ENCODE measurements at regions not wholly inside any gene's neighbourhood (a gene's known extent, or its start where the extent isn't known, plus 50 kb on each side); places are given as distances from the start of the nearest gene placed in this dataset.

- H3K4me3 ChIP-seq (ENCODE audit: low read depth, low read length) = no peak overlapping the region
- no peak for DNase-seq (ENCODE audit: low read depth)
- TF ChIP-seq MYC (IDR thresholded peaks at IDR 0.05; ENCODE audit: low read depth, low read length) = no peak
- TF ChIP-seq MAX (IDR thresholded peaks at IDR 0.05; ENCODE audit: low read depth, low read length) = no peak
- TF ChIP-seq POLR2A (IDR thresholded peaks at IDR 0.05; ENCODE audit: extremely low read depth, insufficient read length) = no peak
- TF ChIP-seq CTCF (IDR thresholded peaks at IDR 0.05; ENCODE audit: low read depth, low read length) = no peak
These were observed 156.0 kb downstream of the RBFOX3 start for GRCh38 chr17:79454826-79455225.

- DNase-seq (ENCODE audit: low read depth) = no peak
- TF ChIP-seq MAX (IDR thresholded peaks at IDR 0.05; ENCODE audit: low read depth, low read length) (no peak), POLR2A (IDR thresholded peaks at IDR 0.05; ENCODE audit: extremely low read depth, insufficient read length) (no peak), CTCF (IDR thresholded peaks at IDR 0.05; ENCODE audit: low read depth, low read length) (no peak), MYC (IDR thresholded peaks at IDR 0.05; ENCODE audit: low read depth, low read length) (no peak)
These were observed 157.4 kb downstream of the RBFOX3 start for GRCh38 chr17:79453481-79453880.

GRCh38 chr17:79452706-79453105 is 158.1 kb downstream of the RBFOX3 start:
- H3K4me3 ChIP-seq (ENCODE audit: low read depth, low read length) = no peak overlapping the region
- DNase-seq (ENCODE audit: low read depth) = no peak
- TF ChIP-seq MAX (IDR thresholded peaks at IDR 0.05; ENCODE audit: low read depth, low read length) (no peak), POLR2A (IDR thresholded peaks at IDR 0.05; ENCODE audit: extremely low read depth, insufficient read length) (no peak), MYC (IDR thresholded peaks at IDR 0.05; ENCODE audit: low read depth, low read length) (no peak), CTCF (IDR thresholded peaks at IDR 0.05; ENCODE audit: low read depth, low read length) (no peak)

More at GRCh38 chr17:79453481-79453880, 157.4 kb downstream of the RBFOX3 start:
- H3K4me3 ChIP-seq (ENCODE audit: low read depth, low read length) = no peak overlapping the region

GRCh38 chr17:79451167-79451566 is 159.7 kb downstream of the RBFOX3 start:
- no peak for DNase-seq (ENCODE audit: low read depth)
- TF ChIP-seq POLR2A (IDR thresholded peaks at IDR 0.05; ENCODE audit: extremely low read depth, insufficient read length) = no peak
- no peak for TF ChIP-seq MAX (IDR thresholded peaks at IDR 0.05; ENCODE audit: low read depth, low read length)
- TF ChIP-seq CTCF (IDR thresholded peaks at IDR 0.05; ENCODE audit: low read depth, low read length) = no peak
- no peak for TF ChIP-seq MYC (IDR thresholded peaks at IDR 0.05; ENCODE audit: low read depth, low read length)
- H3K4me3 ChIP-seq (ENCODE audit: low read depth, low read length) = no peak overlapping the region

GRCh38 chr17:79446399-79447009 is 164.3 kb downstream of the RBFOX3 start:
- no peak overlapping the region for H3K4me3 ChIP-seq (ENCODE audit: low read depth, low read length)
- DNase-seq (ENCODE audit: low read depth) = no peak
- TF ChIP-seq CTCF (IDR thresholded peaks at IDR 0.05; ENCODE audit: low read depth, low read length) = no peak
- TF ChIP-seq POLR2A (IDR thresholded peaks at IDR 0.05; ENCODE audit: extremely low read depth, insufficient read length) = no peak
- no peak for TF ChIP-seq MAX (IDR thresholded peaks at IDR 0.05; ENCODE audit: low read depth, low read length)
- TF ChIP-seq MYC (IDR thresholded peaks at IDR 0.05; ENCODE audit: low read depth, low read length) = no peak
